IgD-negative memory B cell (primary cell): ENCODE measurements at regions not wholly inside any gene's neighbourhood (a gene's known extent, or its start where the extent isn't known, plus 50 kb on each side); places are given as distances from the start of the nearest gene placed in this dataset.
"Not testable (repeated sequence)": the region's sequence is repeated elsewhere in the genome, so short reads cannot be mapped to it uniquely, and the experiment has no call there.

Experiments used
- H3K27ac Mint-ChIP-seq, 3 donors: one replicate each; pipeline ENCODE4 v1.8.0; 2020 to 2022; ENCODE audit warnings: mild to moderate bottlenecking in 3 of 3, mixed read lengths in 3 of 3, moderate library complexity in 1 of 3
- H3K27me3 Mint-ChIP-seq: one replicate; pipeline ENCODE4 v1.8.0; 2021; ENCODE audit warnings: mixed read lengths
- H3K36me3 Mint-ChIP-seq: one replicate; pipeline ENCODE4 v1.8.0; 2020; ENCODE audit warnings: mild to moderate bottlenecking, mixed read lengths
- H3K4me1 Mint-ChIP-seq, 3 donors: one replicate each; pipeline ENCODE4 v1.8.0; 2020 to 2022; ENCODE audit warnings: mixed read lengths in 3 of 3, mild to moderate bottlenecking in 1 of 3
- H3K4me3 Mint-ChIP-seq, 4 donors: one replicate each; pipeline ENCODE4 v1.8.0; 2020 to 2022; ENCODE audit warnings: mild to moderate bottlenecking in 4 of 4, mixed read lengths in 4 of 4, moderate library complexity in 3 of 4
- H3K9me3 Mint-ChIP-seq, 3 donors: one replicate each; pipeline ENCODE4 v1.8.0; 2020 to 2021; ENCODE audit warnings: mixed read lengths in 3 of 3, mild to moderate bottlenecking in 1 of 3

GRCh38 chr3:81217101-81217500 lies 544.3 kb downstream of the GBE1 start:
- Mint-ChIP-seq H3K36me3 (no peaks in the 10 kb centered on the region), H3K4me3 (no peak overlapping the region), H3K27ac (no peak overlapping the region), H3K27me3 (no peaks in the 10 kb centered on the region), H3K9me3 (peaks cover 0 to 1% (median 0%) of the 10 kb centered on the region in 3 donors), H3K4me1 (no peaks in the 10 kb centered on the region)

GRCh38 chr3:81216192-81216591 lies 545.3 kb downstream of the GBE1 start:
- H3K9me3 Mint-ChIP-seq: peaks cover 0 to 1% (median 0%) of the 10 kb centered on the region in 3 donors
- H3K27me3 Mint-ChIP-seq: no peaks in the 10 kb centered on the region
- no peaks in the 10 kb centered on the region for H3K4me1 Mint-ChIP-seq
- no peaks in the 10 kb centered on the region for H3K36me3 Mint-ChIP-seq
- H3K27ac Mint-ChIP-seq: no peak overlapping the region
- no peak overlapping the region for H3K4me3 Mint-ChIP-seq

- Mint-ChIP-seq H3K4me3 (no peak overlapping the region), H3K4me1 (no peaks in the 10 kb centered on the region), H3K27ac (no peak overlapping the region), H3K9me3 (peaks cover 0 to 1% (median 0%) of the 10 kb centered on the region in 3 donors), H3K36me3 (no peaks in the 10 kb centered on the region), H3K27me3 (no peaks in the 10 kb centered on the region)
Measured at GRCh38 chr3:81214631-81215030, 546.8 kb downstream of the GBE1 start.

- Mint-ChIP-seq H3K9me3 (peaks cover 0 to 2% (median 1%) of the 10 kb centered on the region in 3 donors), H3K36me3 (no peaks in the 10 kb centered on the region), H3K27ac (peak overlapping the region in 1 of 3 donors; percentile 40), H3K4me3 (no peak overlapping the region), H3K27me3 (no peaks in the 10 kb centered on the region), H3K4me1 (no peaks in the 10 kb centered on the region)
Measured at GRCh38 chr3:81199587-81199986, 561.9 kb downstream of the GBE1 start.

- Mint-ChIP-seq H3K36me3 (no peaks in the 10 kb centered on the region), H3K4me3 (no peak overlapping the region), H3K27me3 (no peaks in the 10 kb centered on the region), H3K9me3 (peaks cover 0 to 2% (median 1%) of the 10 kb centered on the region in 3 donors), H3K4me1 (no peaks in the 10 kb centered on the region), H3K27ac (no peak overlapping the region)
Measured at GRCh38 chr3:81198756-81199155, 562.7 kb downstream of the GBE1 start.

GRCh38 chr3:81198216-81198615 lies 563.2 kb downstream of the GBE1 start:
- Mint-ChIP-seq H3K9me3 (peaks cover 0 to 2% (median 1%) of the 10 kb centered on the region in 3 donors), H3K27ac (no peak overlapping the region), H3K4me1 (no peaks in the 10 kb centered on the region), H3K36me3 (no peaks in the 10 kb centered on the region), H3K27me3 (no peaks in the 10 kb centered on the region), H3K4me3 (no peak overlapping the region)

GRCh38 chr3:81197386-81197785 lies 564.1 kb downstream of the GBE1 start:
- Mint-ChIP-seq H3K4me1 (no peaks in the 10 kb centered on the region), H3K27me3 (no peaks in the 10 kb centered on the region), H3K36me3 (no peaks in the 10 kb centered on the region), H3K27ac (no peak overlapping the region), H3K9me3 (no peaks in the 10 kb centered on the region), H3K4me3 (no peak overlapping the region)

GRCh38 chr3:81195478-81195877 lies 566.0 kb downstream of the GBE1 start:
- H3K27ac Mint-ChIP-seq: no peak overlapping the region
- H3K9me3 Mint-ChIP-seq: no peaks in the 10 kb centered on the region
- no peaks in the 10 kb centered on the region for H3K27me3 Mint-ChIP-seq
- H3K4me3 Mint-ChIP-seq: no peak overlapping the region
- no peaks in the 10 kb centered on the region for H3K4me1 Mint-ChIP-seq
- no peaks in the 10 kb centered on the region for H3K36me3 Mint-ChIP-seq

GRCh38 chr3:81186412-81186811 lies 575.0 kb downstream of the GBE1 start:
- Mint-ChIP-seq H3K27me3 (no peaks in the 10 kb centered on the region), H3K36me3 (peaks cover 2% of the 10 kb centered on the region), H3K9me3 (peaks cover 5 to 7% (median 6%) of the 10 kb centered on the region in 3 donors), H3K4me1 (no peaks in the 10 kb centered on the region), H3K4me3 (no peak overlapping the region), H3K27ac (no peak overlapping the region)

- not testable (repeated sequence) for H3K4me1 Mint-ChIP-seq, H3K4me3 Mint-ChIP-seq, H3K27me3 Mint-ChIP-seq, H3K27ac Mint-ChIP-seq, H3K9me3 Mint-ChIP-seq, H3K36me3 Mint-ChIP-seq
Measured at GRCh38 chr3:81182086-81182875, 579.2 kb downstream of the GBE1 start.

GRCh38 chr3:81173514-81173913 lies 587.9 kb downstream of the GBE1 start:
- H3K9me3 Mint-ChIP-seq: peaks cover 0 to 5% (median 1%) of the 10 kb centered on the region in 3 donors
- no peak overlapping the region for H3K4me3 Mint-ChIP-seq
- no peak overlapping the region for H3K27ac Mint-ChIP-seq
- no peaks in the 10 kb centered on the region for H3K36me3 Mint-ChIP-seq
- no peaks in the 10 kb centered on the region for H3K4me1 Mint-ChIP-seq
- H3K27me3 Mint-ChIP-seq: no peaks in the 10 kb centered on the region

GRCh38 chr3:81170298-81170697 lies 591.1 kb downstream of the GBE1 start:
- H3K4me3 Mint-ChIP-seq: no peak overlapping the region
- no peaks in the 10 kb centered on the region for H3K4me1 Mint-ChIP-seq
- H3K36me3 Mint-ChIP-seq: no peaks in the 10 kb centered on the region
- no peak overlapping the region for H3K27ac Mint-ChIP-seq
- peaks cover 2 to 5% (median 3%) of the 10 kb centered on the region in 3 donors for H3K9me3 Mint-ChIP-seq
- no peaks in the 10 kb centered on the region for H3K27me3 Mint-ChIP-seq

- peaks cover 2 to 5% (median 2%) of the 10 kb centered on the region in 3 donors for H3K9me3 Mint-ChIP-seq
- no peak overlapping the region for H3K27ac Mint-ChIP-seq
- no peaks in the 10 kb centered on the region for H3K27me3 Mint-ChIP-seq
- no peaks in the 10 kb centered on the region for H3K36me3 Mint-ChIP-seq
- no peaks in the 10 kb centered on the region for H3K4me1 Mint-ChIP-seq
- H3K4me3 Mint-ChIP-seq: no peak overlapping the region
Measured at GRCh38 chr3:81164806-81165205, 596.6 kb downstream of the GBE1 start.

- Mint-ChIP-seq H3K4me3 (no peak overlapping the region), H3K4me1 (no peaks in the 10 kb centered on the region), H3K27ac (no peak overlapping the region), H3K36me3 (no peaks in the 10 kb centered on the region), H3K9me3 (peaks cover 0 to 8% (median 3%) of the 10 kb centered on the region in 3 donors), H3K27me3 (no peaks in the 10 kb centered on the region)
Measured at GRCh38 chr3:81161851-81162250, 599.6 kb downstream of the GBE1 start.

- H3K4me3 Mint-ChIP-seq: no peak overlapping the region
- no peak overlapping the region for H3K27ac Mint-ChIP-seq
- H3K4me1 Mint-ChIP-seq: peaks cover 0 to 1% (median 0%) of the 10 kb centered on the region in 3 donors
- no peaks in the 10 kb centered on the region for H3K36me3 Mint-ChIP-seq
- no peaks in the 10 kb centered on the region for H3K27me3 Mint-ChIP-seq
- peaks cover 3 to 14% (median 8%) of the 10 kb centered on the region in 3 donors for H3K9me3 Mint-ChIP-seq
Measured at GRCh38 chr3:81161100-81161499, 600.3 kb downstream of the GBE1 start.

- no peaks in the 10 kb centered on the region for H3K36me3 Mint-ChIP-seq
- H3K27me3 Mint-ChIP-seq: no peaks in the 10 kb centered on the region
- no peak overlapping the region for H3K4me3 Mint-ChIP-seq
- no peak overlapping the region for H3K27ac Mint-ChIP-seq
- peaks cover 0 to 1% (median 0%) of the 10 kb centered on the region in 3 donors for H3K4me1 Mint-ChIP-seq
- peaks cover 8 to 20% (median 9%) of the 10 kb centered on the region in 3 donors for H3K9me3 Mint-ChIP-seq
Measured at GRCh38 chr3:81154611-81155143, 606.8 kb downstream of the GBE1 start.
